Tibial nerve (tissue), 4 donors: ENCODE measurements at regions not wholly inside any gene's neighbourhood (a gene's known extent, or its start where the extent isn't known, plus 50 kb on each side); places are given as distances from the start of the nearest gene placed in this dataset.

Source experiments
- EP300 ChIP-seq, 2 donors: sonication (generic); formaldehyde crosslinking; IDR thresholded peaks; one replicate each; pipeline ENCODE4 v1.6.1; 2017; ENCODE audit warnings: antibody characterized with exemption in 2 of 2, mild to moderate bottlenecking in 1 of 2
- POLR2A ChIP-seq, 2 donors: fragments of 450-650 bp; IDR thresholded peaks; one replicate each; pipeline ENCODE4 v1.6.1; 2017; ENCODE audit warnings: antibody characterized with exemption in 2 of 2, mild to moderate bottlenecking in 2 of 2, moderate library complexity in 2 of 2
- TF ChIP-seq, protein P1 (sequence below), 5 experiments: fragments of 200-600 bp in 3 of 5; fragments of 450-650 bp in 2 of 5; sonication (generic) in 3 of 5; IDR thresholded peaks; one replicate each; pipeline ENCODE4 v1.5.1; 2016 to 2019; ENCODE audit warnings: antibody characterized with exemption in 5 of 5, mild to moderate bottlenecking in 3 of 5, moderate library complexity in 2 of 5

DNA sequence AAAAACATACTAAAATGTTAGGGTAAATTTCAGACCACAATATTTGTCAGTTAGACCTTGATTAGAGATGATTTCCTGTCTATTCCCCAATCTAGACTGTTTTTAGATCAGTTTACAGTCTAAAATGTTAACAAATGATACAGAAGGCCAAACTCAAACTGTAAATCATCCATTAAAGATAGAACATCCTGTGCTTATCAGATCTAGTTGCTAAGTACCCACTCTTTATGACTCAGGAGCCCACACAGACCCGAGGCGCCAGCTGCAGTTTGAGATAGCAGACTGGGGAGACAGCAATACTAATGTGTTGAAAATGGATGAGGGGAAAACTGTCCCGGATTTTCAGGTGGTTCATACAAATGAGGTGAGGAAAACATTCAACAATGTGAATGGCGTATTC, 113.3 kb downstream of the SCG2 start:
- TF ChIP-seq, protein P1, sequence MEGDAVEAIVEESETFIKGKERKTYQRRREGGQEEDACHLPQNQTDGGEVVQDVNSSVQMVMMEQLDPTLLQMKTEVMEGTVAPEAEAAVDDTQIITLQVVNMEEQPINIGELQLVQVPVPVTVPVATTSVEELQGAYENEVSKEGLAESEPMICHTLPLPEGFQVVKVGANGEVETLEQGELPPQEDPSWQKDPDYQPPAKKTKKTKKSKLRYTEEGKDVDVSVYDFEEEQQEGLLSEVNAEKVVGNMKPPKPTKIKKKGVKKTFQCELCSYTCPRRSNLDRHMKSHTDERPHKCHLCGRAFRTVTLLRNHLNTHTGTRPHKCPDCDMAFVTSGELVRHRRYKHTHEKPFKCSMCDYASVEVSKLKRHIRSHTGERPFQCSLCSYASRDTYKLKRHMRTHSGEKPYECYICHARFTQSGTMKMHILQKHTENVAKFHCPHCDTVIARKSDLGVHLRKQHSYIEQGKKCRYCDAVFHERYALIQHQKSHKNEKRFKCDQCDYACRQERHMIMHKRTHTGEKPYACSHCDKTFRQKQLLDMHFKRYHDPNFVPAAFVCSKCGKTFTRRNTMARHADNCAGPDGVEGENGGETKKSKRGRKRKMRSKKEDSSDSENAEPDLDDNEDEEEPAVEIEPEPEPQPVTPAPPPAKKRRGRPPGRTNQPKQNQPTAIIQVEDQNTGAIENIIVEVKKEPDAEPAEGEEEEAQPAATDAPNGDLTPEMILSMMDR (IDR thresholded peaks at IDR 0.05) = no peak
- no peak for TF ChIP-seq EP300 (IDR thresholded peaks at IDR 0.05)
- TF ChIP-seq POLR2A (IDR thresholded peaks at IDR 0.05) = no peak
